H9 (cell line): ENCODE measurements at regions not wholly inside any gene's neighbourhood (a gene's known extent, or its start where the extent isn't known, plus 50 kb on each side); places are given as distances from the start of the nearest gene placed in this dataset.

Experiments
- DNase-seq: peaks from one replicate; pipeline ENCODE4 v3.0.0-alpha.2; 2017
- H2AFZ ChIP-seq: one replicate; pipeline ENCODE4 v1.6.1; 2013; ENCODE audit warnings: mild to moderate bottlenecking, low read length, control low read depth, moderate library complexity
- H2AK5ac ChIP-seq: 2 replicates; pipeline ENCODE4 v1.6.1; 2013; ENCODE audit warnings: low read length, control low read depth, mixed read lengths; ENCODE audit not compliant: insufficient read length
- H2BK120ac ChIP-seq: one replicate; pipeline ENCODE4 v1.6.1; 2013; ENCODE audit warnings: low read depth, mild to moderate bottlenecking, low read length, control low read depth, inconsistent platforms; ENCODE audit not compliant: poor library complexity, severe bottlenecking
- H2BK12ac ChIP-seq: 2 replicates; pipeline ENCODE4 v1.6.1; 2013; ENCODE audit warnings: low read length, control low read depth, mixed read lengths, low read depth; ENCODE audit not compliant: insufficient read length
- H2BK15ac ChIP-seq: 2 replicates; pipeline ENCODE4 v1.6.1; 2013; ENCODE audit warnings: low read depth, low read length, control low read depth
- H2BK20ac ChIP-seq: one replicate; pipeline ENCODE4 v1.6.1; 2013; ENCODE audit warnings: low read depth, mild to moderate bottlenecking, low read length, control low read depth, inconsistent platforms; ENCODE audit not compliant: poor library complexity, severe bottlenecking
- H2BK5ac ChIP-seq: 2 replicates; pipeline ENCODE4 v1.6.1; 2013; ENCODE audit warnings: low read length, control low read depth, mixed read lengths; ENCODE audit not compliant: insufficient read length
- H3K14ac ChIP-seq: 2 replicates; pipeline ENCODE4 v1.6.1; 2013; ENCODE audit warnings: low read length, control low read depth; ENCODE audit not compliant: insufficient read depth
- H3K18ac ChIP-seq: 2 replicates; pipeline ENCODE4 v1.6.1; 2013; ENCODE audit warnings: low read depth, mild to moderate bottlenecking, mixed read lengths, low read length, control low read depth; ENCODE audit not compliant: insufficient read length
- H3K23ac ChIP-seq: 2 replicates; pipeline ENCODE4 v1.6.1; 2013; ENCODE audit warnings: low read length, control low read depth, mixed read lengths, low read depth; ENCODE audit not compliant: insufficient read length
- H3K23me2 ChIP-seq: 2 replicates; pipeline ENCODE4 v1.6.1; 2013; ENCODE audit warnings: low read depth, mild to moderate bottlenecking, mixed read lengths, low read length, control low read depth; ENCODE audit not compliant: insufficient read length, poor library complexity, severe bottlenecking
- H3K27ac ChIP-seq: 2 replicates; pipeline ENCODE4 v1.5.1; 2013; ENCODE audit warnings: low read length, control low read depth, mixed read lengths, low read depth; ENCODE audit not compliant: insufficient read length
- H3K27me3 ChIP-seq: 2 replicates; pipeline ENCODE4 v1.6.1; 2013; ENCODE audit warnings: low read length, control low read depth, inconsistent platforms; ENCODE audit not compliant: insufficient read depth
- H3K4ac ChIP-seq: 2 replicates; pipeline ENCODE4 v1.6.1; 2013; ENCODE audit warnings: low read depth, mild to moderate bottlenecking, control low read depth, inconsistent platforms, low read length, moderate library complexity
- H3K4me1 ChIP-seq: 2 replicates; pipeline ENCODE4 v1.6.1; 2013; ENCODE audit warnings: low read length, control low read depth, inconsistent platforms; ENCODE audit not compliant: insufficient read depth
- H3K4me2 ChIP-seq: 2 replicates; pipeline ENCODE4 v1.6.1; 2013; ENCODE audit warnings: low read length, control low read depth, mixed read lengths; ENCODE audit not compliant: insufficient read length, insufficient read depth
- H3K56ac ChIP-seq: 2 replicates; pipeline ENCODE4 v1.6.1; 2013; ENCODE audit warnings: low read depth, mild to moderate bottlenecking, mixed read lengths, low read length, control low read depth; ENCODE audit not compliant: insufficient read length
- H3K79me1 ChIP-seq: 2 replicates; pipeline ENCODE4 v1.6.1; 2013; ENCODE audit warnings: low read depth, mild to moderate bottlenecking, moderate library complexity, low read length, control low read depth, inconsistent platforms; ENCODE audit not compliant: insufficient read depth, poor library complexity, severe bottlenecking
- H3K79me2 ChIP-seq: 2 replicates; pipeline ENCODE4 v1.6.1; 2013; ENCODE audit warnings: low read length, control low read depth, inconsistent platforms; ENCODE audit not compliant: insufficient read depth
- H3K9ac ChIP-seq: 2 replicates; pipeline ENCODE4 v1.6.1; 2013; ENCODE audit warnings: low read length, control low read depth, mixed read lengths; ENCODE audit not compliant: insufficient read length; ENCODE audit errors: extremely low read depth
- H3K9me3 ChIP-seq: one replicate; pipeline ENCODE4 v1.6.1; 2013; ENCODE audit warnings: low read depth, low read length, inconsistent platforms; ENCODE audit not compliant: control insufficient read depth
- H3T11ph ChIP-seq: one replicate; pipeline ENCODE4 v1.6.1; 2013; ENCODE audit warnings: mild to moderate bottlenecking, low read length, control low read depth, inconsistent platforms
- H4K20me1 ChIP-seq: one replicate; pipeline ENCODE4 v1.6.1; 2013; ENCODE audit not compliant: control insufficient read depth, insufficient read length, insufficient read depth
- H4K5ac ChIP-seq: 2 replicates; pipeline ENCODE4 v1.6.1; 2013; ENCODE audit warnings: low read depth, mild to moderate bottlenecking, mixed read lengths, low read length, control low read depth; ENCODE audit not compliant: insufficient read length
- H4K8ac ChIP-seq: replicated peaks from 2 replicates; pipeline ENCODE4 v1.6.1; 2013; ENCODE audit warnings: low read length, control low read depth, mixed read lengths, low read depth; ENCODE audit not compliant: insufficient read length
- H4K91ac ChIP-seq: 2 replicates; pipeline ENCODE4 v1.6.1; 2013; ENCODE audit warnings: low read depth, mild to moderate bottlenecking, moderate library complexity, mixed read lengths, low read length, control low read depth; ENCODE audit not compliant: insufficient read length
- H3K27ac Mint-ChIP-seq, 3 experiments: 2 replicates in 2 of 3; 3 replicates in 1 of 3; pipeline ENCODE4 v1.8.0; 2020 to 2021; ENCODE audit warnings: mixed read lengths in 3 of 3, mild to moderate bottlenecking in 1 of 3, moderate library complexity in 1 of 3
- H3K27me3 Mint-ChIP-seq: 2 replicates; pipeline ENCODE4 v1.8.0; 2021; ENCODE audit warnings: low read depth, mild to moderate bottlenecking, moderate library complexity, mixed read lengths
- H3K36me3 Mint-ChIP-seq, 3 experiments: 2 replicates in 2 of 3; 3 replicates in 1 of 3; pipeline ENCODE4 v1.8.0; 2020 to 2021; ENCODE audit warnings: low read depth in 3 of 3, mixed read lengths in 3 of 3; ENCODE audit not compliant: insufficient read depth in 1 of 3
- H3K4me1 Mint-ChIP-seq, 2 experiments: 2 replicates each; pipeline ENCODE4 v1.8.0; 2020; ENCODE audit warnings: mixed read lengths in 2 of 2
- H3K4me3 Mint-ChIP-seq, 2 experiments: 2 replicates in 1 of 2; 3 replicates in 1 of 2; pipeline ENCODE4 v1.8.0; 2020 to 2021; ENCODE audit warnings: mild to moderate bottlenecking in 2 of 2, mixed read lengths in 2 of 2, moderate library complexity in 1 of 2
- H3K9me3 Mint-ChIP-seq, 2 experiments: 2 replicates in 1 of 2; 3 replicates in 1 of 2; pipeline ENCODE4 v1.8.0; 2020; ENCODE audit warnings: mild to moderate bottlenecking in 2 of 2, mixed read lengths in 2 of 2, moderate library complexity in 1 of 2
- CTCF ChIP-seq: fragments of 200-600 bp; sonication (generic); conservative IDR thresholded peaks from 3 replicates; pipeline ENCODE4 v1.8.0; 2021; ENCODE audit warnings: antibody characterized with exemption, mild to moderate bottlenecking
- WGBS: extraction: QIAGEN DNeasy Blood & Tissue Kit; methylation state at CpG from one replicate; pipeline ENCODE4 v1.1.7; 2013; ENCODE audit warnings: missing lambda C conversion rate, low lambda C conversion rate, mixed read lengths; ENCODE audit not compliant: insufficient read length; ENCODE audit errors: extremely low coverage; 5-methylcytosine and 5-hydroxymethylcytosine counted together

DNA sequence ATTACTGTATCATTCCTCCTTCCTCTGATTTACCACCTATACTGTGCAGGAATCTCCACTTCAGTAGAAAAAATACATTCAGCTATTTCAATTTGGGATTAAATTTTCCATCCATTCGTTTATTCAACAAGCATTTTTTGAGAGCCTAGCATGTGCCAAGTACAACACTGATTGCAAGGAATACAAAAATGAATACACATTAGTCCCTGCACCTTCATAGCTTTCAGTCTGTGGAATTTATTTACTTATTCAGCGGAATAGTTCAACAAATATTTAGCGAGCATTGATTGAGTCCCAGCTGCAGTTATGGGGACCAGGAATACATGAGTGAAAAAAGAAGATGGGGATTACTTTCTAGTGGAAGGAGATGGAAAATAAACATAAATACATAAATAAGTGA is 606.8 kb upstream of the TBL1XR1 start:
- Histone ChIP-seq H3K9ac (no peak overlapping the region), H3K23ac (no peak overlapping the region), H3K79me2 (no peaks in the 10 kb centered on the region), H3T11ph (no peak overlapping the region), H4K8ac (no peak overlapping the region), H3K18ac (no peak overlapping the region), H2BK12ac (no peak overlapping the region), H3K4ac (no peak overlapping the region), H3K23me2 (no peaks in the 10 kb centered on the region), H3K27me3 (no peaks in the 10 kb centered on the region), H3K4me1 (no peaks in the 10 kb centered on the region), H2AFZ (no peak overlapping the region), H3K79me1 (no peaks in the 10 kb centered on the region), H4K91ac (no peak overlapping the region), H3K4me2 (no peak overlapping the region), H2BK120ac (no peak overlapping the region), H3K27ac (no peak overlapping the region), H2BK5ac (no peak overlapping the region), H3K56ac (no peak overlapping the region), H3K14ac (no peak overlapping the region), H3K9me3 (no peaks in the 10 kb centered on the region), H2AK5ac (no peak overlapping the region), H4K20me1 (no peaks in the 10 kb centered on the region), H2BK20ac (no peak overlapping the region), H4K5ac (no peak overlapping the region), H2BK15ac (no peak overlapping the region)
- Mint-ChIP-seq H3K27me3 (no peaks in the 10 kb centered on the region), H3K36me3 (peaks cover 0 to 4% (median 0%) of the 10 kb centered on the region in 3 experiments; a peak in 1 of 7 replicates), H3K27ac (no peak overlapping the region), H3K4me3 (no peak overlapping the region), H3K9me3 (peaks cover 0 to 9% of the 10 kb centered on the region in 2 experiments; a peak in 4 of 5 replicates), H3K4me1 (peaks cover 7 to 11% of the 10 kb centered on the region in 2 experiments; a peak in 2 of 4 replicates)
- TF ChIP-seq CTCF = no peak
- no CpG with 5 or more reads among the region's 3 CpGs for WGBS
- no peak for DNase-seq
